ENCODE measurements at regions not wholly inside any gene's neighbourhood (a gene's known extent, or its start where the extent isn't known, plus 50 kb on each side); places are given as distances from the start of the nearest gene placed in this dataset.
A peak's percentile ranks its signal among the peaks of the same experiment; 100 is the strongest.

- H2AFZ ChIP-seq (ENCODE audit: low read length, unreplicated experiment): no peak overlapping the region
- peaks cover 4% of the 10 kb centered on the region for H3K4me1 ChIP-seq (ENCODE audit: control insufficient read depth, insufficient read depth, low read length, unreplicated experiment)
- no peaks in the 10 kb centered on the region for H3K36me3 ChIP-seq (ENCODE audit: insufficient read depth, low read length)
- no peak overlapping the region for H3K4me3 ChIP-seq (ENCODE audit: low read depth, low read length)
- H3K27me3 ChIP-seq (ENCODE audit: insufficient read depth, low read length): no peaks in the 10 kb centered on the region
- no peaks in the 10 kb centered on the region for H3K79me2 ChIP-seq (ENCODE audit: control insufficient read depth, insufficient read depth, low read length, unreplicated experiment)
- H3K27ac ChIP-seq (ENCODE audit: low read depth, low read length): no peak overlapping the region
Measured at GRCh38 chr13:75216038-75216437, 265.9 kb downstream of the TBC1D4 start.

- Histone ChIP-seq H3K4me1 (ENCODE audit: control insufficient read depth, insufficient read depth, low read length, unreplicated experiment) (peaks cover 4% of the 10 kb centered on the region), H3K27me3 (ENCODE audit: insufficient read depth, low read length) (no peaks in the 10 kb centered on the region)
Measured at GRCh38 chr13:75214846-75215245, 267.1 kb downstream of the TBC1D4 start.

GRCh38 chr13:75202981-75203380 is 279.0 kb downstream of the TBC1D4 start:
- no peak overlapping the region for H3K4me3 ChIP-seq (ENCODE audit: low read depth, low read length)
- no peaks in the 10 kb centered on the region for H3K27me3 ChIP-seq (ENCODE audit: insufficient read depth, low read length)
- H3K36me3 ChIP-seq (ENCODE audit: insufficient read depth, low read length): no peaks in the 10 kb centered on the region
- no peak overlapping the region for H3K27ac ChIP-seq (ENCODE audit: low read depth, low read length)
- no peaks in the 10 kb centered on the region for H3K4me1 ChIP-seq (ENCODE audit: control insufficient read depth, insufficient read depth, low read length, unreplicated experiment)
- no peaks in the 10 kb centered on the region for H3K79me2 ChIP-seq (ENCODE audit: control insufficient read depth, insufficient read depth, low read length, unreplicated experiment)
- no peak overlapping the region for H2AFZ ChIP-seq (ENCODE audit: low read length, unreplicated experiment)

More at GRCh38 chr13:75214846-75215245, 267.1 kb downstream of the TBC1D4 start:
- no peak overlapping the region for H3K27ac ChIP-seq (ENCODE audit: low read depth, low read length)
- no peaks in the 10 kb centered on the region for H3K79me2 ChIP-seq (ENCODE audit: control insufficient read depth, insufficient read depth, low read length, unreplicated experiment)
- no peak overlapping the region for H2AFZ ChIP-seq (ENCODE audit: low read length, unreplicated experiment)
- no peak overlapping the region for H3K4me3 ChIP-seq (ENCODE audit: low read depth, low read length)
- no peaks in the 10 kb centered on the region for H3K36me3 ChIP-seq (ENCODE audit: insufficient read depth, low read length)

- Histone ChIP-seq H2AFZ (ENCODE audit: low read length, unreplicated experiment) (no peak overlapping the region), H3K4me1 (ENCODE audit: control insufficient read depth, insufficient read depth, low read length, unreplicated experiment) (peaks cover 16% of the 10 kb centered on the region), H3K4me3 (ENCODE audit: low read depth, low read length) (no peak overlapping the region), H3K79me2 (ENCODE audit: control insufficient read depth, insufficient read depth, low read length, unreplicated experiment) (no peaks in the 10 kb centered on the region), H3K36me3 (ENCODE audit: insufficient read depth, low read length) (no peaks in the 10 kb centered on the region), H3K27me3 (ENCODE audit: insufficient read depth, low read length) (no peaks in the 10 kb centered on the region), H3K27ac (ENCODE audit: low read depth, low read length) (no peak overlapping the region)
Measured at GRCh38 chr13:75197803-75198202, 284.2 kb downstream of the TBC1D4 start.

- Histone ChIP-seq H3K4me3 (ENCODE audit: low read depth, low read length) (no peak overlapping the region), H3K36me3 (ENCODE audit: insufficient read depth, low read length) (no peaks in the 10 kb centered on the region), H3K27ac (ENCODE audit: low read depth, low read length) (peak overlapping the region; percentile 37; the same call in 1 of the 2 replicates)
Measured at GRCh38 chr13:75196147-75196837, 285.7 kb downstream of the TBC1D4 start.

GRCh38 chr13:75195495-75196146 is 286.3 kb downstream of the TBC1D4 start:
- Histone ChIP-seq H3K27ac (ENCODE audit: low read depth, low read length) (peak overlapping the region; percentile 37; the same call in 1 of the 2 replicates), H2AFZ (ENCODE audit: low read length, unreplicated experiment) (no peak overlapping the region), H3K4me3 (ENCODE audit: low read depth, low read length) (no peak overlapping the region), H3K36me3 (ENCODE audit: insufficient read depth, low read length) (no peaks in the 10 kb centered on the region), H3K27me3 (ENCODE audit: insufficient read depth, low read length) (no peaks in the 10 kb centered on the region), H3K79me2 (ENCODE audit: control insufficient read depth, insufficient read depth, low read length, unreplicated experiment) (no peaks in the 10 kb centered on the region), H3K4me1 (ENCODE audit: control insufficient read depth, insufficient read depth, low read length, unreplicated experiment) (peaks cover 16% of the 10 kb centered on the region)

More at GRCh38 chr13:75196147-75196837, 285.7 kb downstream of the TBC1D4 start:
- H3K79me2 ChIP-seq (ENCODE audit: control insufficient read depth, insufficient read depth, low read length, unreplicated experiment): no peaks in the 10 kb centered on the region
- H3K27me3 ChIP-seq (ENCODE audit: insufficient read depth, low read length): no peaks in the 10 kb centered on the region
- no peak overlapping the region for H2AFZ ChIP-seq (ENCODE audit: low read length, unreplicated experiment)
- H3K4me1 ChIP-seq (ENCODE audit: control insufficient read depth, insufficient read depth, low read length, unreplicated experiment): peaks cover 16% of the 10 kb centered on the region

- Histone ChIP-seq H3K27ac (ENCODE audit: low read depth, low read length) (no peak overlapping the region; the same call in 1 of the 2 replicates), H3K4me1 (ENCODE audit: control insufficient read depth, insufficient read depth, low read length, unreplicated experiment) (peaks cover 16% of the 10 kb centered on the region), H3K36me3 (ENCODE audit: insufficient read depth, low read length) (no peaks in the 10 kb centered on the region), H3K4me3 (ENCODE audit: low read depth, low read length) (no peak overlapping the region), H2AFZ (ENCODE audit: low read length, unreplicated experiment) (no peak overlapping the region), H3K27me3 (ENCODE audit: insufficient read depth, low read length) (no peaks in the 10 kb centered on the region), H3K79me2 (ENCODE audit: control insufficient read depth, insufficient read depth, low read length, unreplicated experiment) (no peaks in the 10 kb centered on the region)
Measured at GRCh38 chr13:75194717-75195462, 287.1 kb downstream of the TBC1D4 start.

- Histone ChIP-seq H3K36me3 (ENCODE audit: insufficient read depth, low read length) (no peaks in the 10 kb centered on the region), H3K27me3 (ENCODE audit: insufficient read depth, low read length) (no peaks in the 10 kb centered on the region), H3K4me1 (ENCODE audit: control insufficient read depth, insufficient read depth, low read length, unreplicated experiment) (peaks cover 15% of the 10 kb centered on the region), H3K27ac (ENCODE audit: low read depth, low read length) (no peak overlapping the region), H3K79me2 (ENCODE audit: control insufficient read depth, insufficient read depth, low read length, unreplicated experiment) (no peaks in the 10 kb centered on the region), H3K4me3 (ENCODE audit: low read depth, low read length) (no peak overlapping the region), H2AFZ (ENCODE audit: low read length, unreplicated experiment) (no peak overlapping the region)
Measured at GRCh38 chr13:75186379-75186778, 295.6 kb downstream of the TBC1D4 start.

GRCh38 chr13:75181906-75182305 is 300.1 kb downstream of the TBC1D4 start:
- peak overlapping the region; percentile 78 for H3K27ac ChIP-seq (ENCODE audit: low read depth, low read length)
- H3K36me3 ChIP-seq (ENCODE audit: insufficient read depth, low read length): no peaks in the 10 kb centered on the region
- no peak overlapping the region for H3K4me3 ChIP-seq (ENCODE audit: low read depth, low read length)
- no peaks in the 10 kb centered on the region for H3K79me2 ChIP-seq (ENCODE audit: control insufficient read depth, insufficient read depth, low read length, unreplicated experiment)
- H2AFZ ChIP-seq (ENCODE audit: low read length, unreplicated experiment): no peak overlapping the region
- no peaks in the 10 kb centered on the region for H3K27me3 ChIP-seq (ENCODE audit: insufficient read depth, low read length)
- peaks cover 26% of the 10 kb centered on the region for H3K4me1 ChIP-seq (ENCODE audit: control insufficient read depth, insufficient read depth, low read length, unreplicated experiment)

GRCh38 chr13:75180805-75181455 is 301.0 kb downstream of the TBC1D4 start:
- Histone ChIP-seq H3K36me3 (ENCODE audit: insufficient read depth, low read length) (no peaks in the 10 kb centered on the region), H2AFZ (ENCODE audit: low read length, unreplicated experiment) (no peak overlapping the region), H3K4me3 (ENCODE audit: low read depth, low read length) (no peak overlapping the region), H3K4me1 (ENCODE audit: control insufficient read depth, insufficient read depth, low read length, unreplicated experiment) (peaks cover 20% of the 10 kb centered on the region), H3K79me2 (ENCODE audit: control insufficient read depth, insufficient read depth, low read length, unreplicated experiment) (no peaks in the 10 kb centered on the region), H3K27me3 (ENCODE audit: insufficient read depth, low read length) (no peaks in the 10 kb centered on the region), H3K27ac (ENCODE audit: low read depth, low read length) (peak overlapping the region; percentile 78)

All from ACC112 (cell line).